GM20000 (cell line): ENCODE measurements at regions not wholly inside any gene's neighbourhood (a gene's known extent, or its start where the extent isn't known, plus 50 kb on each side); places are given as distances from the start of the nearest gene placed in this dataset.
"Not testable (repeated sequence)": the region's sequence is repeated elsewhere in the genome, so short reads cannot be mapped to it uniquely, and the experiment has no call there.

Experiments used
- DNase-seq: peaks from one replicate; pipeline ENCODE4 v3.0.0; 2012; ENCODE audit warnings: low spot score
- CTCF ChIP-seq: IDR thresholded peaks from 2 replicates; pipeline ENCODE4 v1.5.1; 2012; ENCODE audit warnings: mild to moderate bottlenecking, control low read depth; ENCODE audit errors: extremely low read depth, missing control alignments

- DNase-seq = no peak
- no peak for TF ChIP-seq CTCF
Measured at GRCh38 chr3:66934725-66935124, 63.4 kb upstream of the KBTBD8 start.

- DNase-seq = not testable (repeated sequence)
Measured at GRCh38 chr3:66937041-66937440, 61.1 kb upstream of the KBTBD8 start.

GRCh38 chr3:66938338-66938963 is 59.7 kb upstream of the KBTBD8 start:
- peak; percentile 32 for DNase-seq
- peak; percentile 65 for TF ChIP-seq CTCF

GRCh38 chr3:66948041-66948440 is 50.1 kb upstream of the KBTBD8 start:
- DNase-seq = no peak
- no peak for TF ChIP-seq CTCF
